SK-N-SH (cell line): ENCODE measurements at regions not wholly inside any gene's neighbourhood (a gene's known extent, or its start where the extent isn't known, plus 50 kb on each side); places are given as distances from the start of the nearest gene placed in this dataset.
A peak's percentile ranks its signal among the peaks of the same experiment; 100 is the strongest.

Source experiments
- CTCF ChIA-PET: fragments of 300-600, 350-600 bp; formaldehyde crosslinking; extraction: SDS; loops from one replicate; lab custom pipeline; 2021; lab: Yijun Ruan, JAX
- POLR2A ChIA-PET: fragments of 350-600 bp; sonication (Branson Sonifier 250); formaldehyde crosslinking; extraction: SDS; loops from one replicate; lab custom pipeline; 2020; ENCODE audit warnings: antibody characterized with exemption, inconsistent platforms; lab: Yijun Ruan, JAX
- DNase-seq: peaks from one replicate; pipeline ENCODE4 v3.0.0; 2012
- H2AFZ ChIP-seq: fragments of 200-600 bp; sonication (generic); 2 replicates; pipeline ENCODE4 v1.8.1; 2016; ENCODE audit warnings: antibody characterized with exemption, mild to moderate bottlenecking, low read depth
- H3F3A ChIP-seq: fragments of 200-600 bp; sonication (generic); replicated peaks from 2 replicates; pipeline ENCODE3; 2016; ENCODE audit warnings: antibody characterized with exemption, mild to moderate bottlenecking; ENCODE audit not compliant: insufficient read depth
- H3K27ac ChIP-seq, 2 experiments: fragments of 200-500 bp in 1 of 2; fragments of 200-600 bp in 1 of 2; sonication (Bioruptor generic) in 1 of 2; sonication (generic), shearing (Covaris generic) in 1 of 2; 2 replicates each; pipeline versions ENCODE4 v1.5.1 to v1.6.1; 2014 to 2016; ENCODE audit warnings: low read depth in 2 of 2, inconsistent platforms in 1 of 2, low read length in 1 of 2, mild to moderate bottlenecking in 1 of 2, mixed read lengths in 1 of 2
- H3K27me3 ChIP-seq: fragments of 200-600 bp; sonication (generic), shearing (Covaris generic); 2 replicates; pipeline ENCODE4 v1.6.1; 2016; ENCODE audit warnings: mixed run types; ENCODE audit not compliant: insufficient read depth
- H3K36me3 ChIP-seq, 2 experiments: fragments of 200-500 bp in 1 of 2; fragments of 200-600 bp in 1 of 2; sonication (Bioruptor generic) in 1 of 2; sonication (generic) in 1 of 2; replicated peaks in 1 of 2; 2 replicates each; pipeline versions ENCODE3 to v1.5.1; 2014 to 2016; ENCODE audit warnings: low read length in 1 of 2, mild to moderate bottlenecking in 1 of 2; ENCODE audit not compliant: insufficient read depth in 2 of 2, control insufficient read depth in 1 of 2
- H3K4me1 ChIP-seq, 2 experiments: fragments of 200-500 bp in 1 of 2; fragments of 200-600 bp in 1 of 2; sonication (Bioruptor generic) in 1 of 2; sonication (generic), shearing (Covaris generic) in 1 of 2; 2 replicates each; pipeline versions ENCODE4 v1.5.1 to v1.6.1; 2014 to 2016; ENCODE audit warnings: low read depth in 1 of 2, low read length in 1 of 2, mixed run types in 1 of 2; ENCODE audit not compliant: insufficient read depth in 2 of 2, control insufficient read depth in 1 of 2
- H3K4me2 ChIP-seq: fragments of 200-600 bp; sonication (generic), shearing (Covaris generic); 2 replicates; pipeline ENCODE4 v1.6.1; 2017; ENCODE audit warnings: mixed run types
- H3K4me3 ChIP-seq, 2 experiments: fragments of 200-500 bp in 1 of 2; fragments of 200-600 bp in 1 of 2; sonication (Bioruptor generic) in 1 of 2; sonication (generic), shearing (Covaris generic) in 1 of 2; 2 replicates each; pipeline versions ENCODE4 v1.5.1 to v1.8.1; 2014 to 2016; ENCODE audit warnings: low read depth in 2 of 2, inconsistent platforms in 1 of 2, low read length in 1 of 2, mild to moderate bottlenecking in 1 of 2, mixed read lengths in 1 of 2, moderate library complexity in 1 of 2
- H3K79me2 ChIP-seq: fragments of 200-600 bp; sonication (generic); 2 replicates; pipeline ENCODE4 v1.8.1; 2017; ENCODE audit warnings: mild to moderate bottlenecking; ENCODE audit not compliant: insufficient read depth
- H3K9ac ChIP-seq: fragments of 200-600 bp; sonication (generic); 2 replicates; pipeline ENCODE4 v1.6.1; 2017; ENCODE audit warnings: mixed run types
- H3K9me2 ChIP-seq: fragments of 200-600 bp; sonication (generic); 2 replicates; pipeline ENCODE4 v1.6.1; 2017; ENCODE audit warnings: mixed run types
- H3K9me3 ChIP-seq: fragments of 200-600 bp; sonication (generic); 2 replicates; pipeline ENCODE4 v1.6.1; 2017; ENCODE audit warnings: mixed run types, mild to moderate bottlenecking, moderate library complexity
- H4K20me1 ChIP-seq: fragments of 200-600 bp; sonication (generic); 2 replicates; pipeline ENCODE4 v1.6.1; 2017; ENCODE audit warnings: mild to moderate bottlenecking, mixed run types; ENCODE audit not compliant: insufficient read depth
- CHD2 ChIP-seq: fragments of 150-350 bp; IDR thresholded peaks from 2 replicates; pipeline ENCODE4 v1.6.1; 2018; ENCODE audit warnings: low read length; ENCODE audit not compliant: partially characterized antibody
- ELF1 ChIP-seq: IDR thresholded peaks from 2 replicates; pipeline ENCODE4 v1.4.0; 2012
- EP300 ChIP-seq, 2 experiments: IDR thresholded peaks; 2 replicates each; pipeline versions ENCODE4 v1.4.0 to v1.6.1; 2012; ENCODE audit warnings: borderline replicate concordance in 1 of 2, low read depth in 1 of 2, low read length in 1 of 2
- EZH2phosphoT487 ChIP-seq: fragments of 200-600 bp; sonication (generic); IDR thresholded peaks from 2 replicates; pipeline ENCODE4 v1.6.1; 2017; ENCODE audit warnings: low read depth, mixed run types, mild to moderate bottlenecking, antibody characterized with exemption, moderate library complexity, borderline replicate concordance
- FOSL2 ChIP-seq: IDR thresholded peaks from 2 replicates; pipeline ENCODE4 v1.4.0; 2012; ENCODE audit warnings: low read depth, mild to moderate bottlenecking, moderate library complexity, borderline replicate concordance
- FOXJ3 ChIP-seq: sonication (generic); formaldehyde crosslinking; IDR thresholded peaks from 2 replicates; pipeline ENCODE4 v1.5.1; 2020; ENCODE audit warnings: mild to moderate bottlenecking, missing genetic modification reagents
- FOXM1 ChIP-seq: IDR thresholded peaks from 2 replicates; pipeline ENCODE4 v1.4.0; 2012; ENCODE audit warnings: low read depth, mild to moderate bottlenecking
- GABPA ChIP-seq: IDR thresholded peaks from 2 replicates; pipeline ENCODE4 v1.4.0; 2012; ENCODE audit warnings: low read depth, mild to moderate bottlenecking
- JUND ChIP-seq: IDR thresholded peaks from 2 replicates; pipeline ENCODE4 v1.4.0; 2012
- NFIC ChIP-seq: IDR thresholded peaks from 2 replicates; pipeline ENCODE4 v1.4.0; 2012; ENCODE audit warnings: borderline replicate concordance
- POLR2AphosphoS5 ChIP-seq: IDR thresholded peaks from 2 replicates; pipeline ENCODE4 v1.6.1; 2012; ENCODE audit warnings: low read depth, low read length
- RCOR1 ChIP-seq: fragments of 150-350 bp; IDR thresholded peaks from 2 replicates; pipeline ENCODE4 v1.6.1; 2017; ENCODE audit warnings: antibody characterized with exemption, low read length
- RFX5 ChIP-seq: IDR thresholded peaks from 2 replicates; pipeline ENCODE4 v1.6.1; 2012; ENCODE audit warnings: mild to moderate bottlenecking, improper control_type of control experiment, low read length
- RXRA ChIP-seq: IDR thresholded peaks from 2 replicates; pipeline ENCODE4 v1.4.0; 2012; ENCODE audit warnings: low read depth, mild to moderate bottlenecking, borderline replicate concordance
- SIN3A ChIP-seq: IDR thresholded peaks from 2 replicates; pipeline ENCODE4 v1.6.1; 2012; ENCODE audit warnings: low read depth, mild to moderate bottlenecking, low read length, moderate library complexity, borderline replicate concordance
- TAF1 ChIP-seq: IDR thresholded peaks from 2 replicates; pipeline ENCODE4 v1.6.1; 2012; ENCODE audit warnings: low read depth, mild to moderate bottlenecking, low read length, moderate library complexity, borderline replicate concordance
- TCF12 ChIP-seq: IDR thresholded peaks from 2 replicates; pipeline ENCODE4 v1.4.0; 2012
- YY1 ChIP-seq: IDR thresholded peaks from 2 replicates; pipeline ENCODE4 v1.4.0; 2012; ENCODE audit warnings: low read depth, mild to moderate bottlenecking
- WGBS: methylation state at CpG from one replicate; pipeline ENCODE4 v1.1.6; 2017; ENCODE audit warnings: low lambda C conversion rate; 5-methylcytosine and 5-hydroxymethylcytosine counted together
- TF ChIP-seq, protein P1 (sequence below): fragments of 150-350 bp; IDR thresholded peaks from 2 replicates; pipeline ENCODE4 v1.6.1; 2017; ENCODE audit warnings: antibody characterized with exemption, low read length, low read depth, borderline replicate concordance
- TF ChIP-seq, protein P2 (sequence below): IDR thresholded peaks from 2 replicates; pipeline ENCODE4; 2012
- TF ChIP-seq, protein P3 (sequence below): fragments of 200-600 bp; sonication (generic); IDR thresholded peaks from 2 replicates; pipeline ENCODE4 v1.6.1; 2017; ENCODE audit warnings: antibody characterized with exemption, mild to moderate bottlenecking, moderate library complexity

DNA sequence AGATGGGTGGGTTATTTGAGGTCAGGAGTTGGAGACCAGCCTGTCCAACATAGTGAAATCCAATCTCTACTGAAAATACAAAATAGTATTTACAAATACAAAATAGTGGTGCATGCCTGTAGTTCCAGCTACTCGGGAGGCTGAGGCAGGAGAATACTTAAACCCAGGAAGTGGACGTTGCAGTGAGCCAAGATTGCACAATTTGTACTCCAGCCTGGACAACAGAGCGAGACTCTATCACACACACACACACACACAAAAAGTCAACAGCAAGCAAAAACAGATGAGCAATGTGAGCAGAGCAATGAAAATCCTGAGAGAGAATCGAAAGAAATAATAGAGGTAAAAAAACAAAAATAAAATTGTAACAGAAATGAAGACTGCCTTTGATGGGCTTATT is 168.8 kb downstream of the PCDH18 start:
- ChIA-PET CTCF (no interaction called here), POLR2A (no interaction called here)
- Histone ChIP-seq H3K27me3 (no peaks in the 10 kb centered on the region), H2AFZ (no peak overlapping the region), H4K20me1 (no peaks in the 10 kb centered on the region), H3K9ac (no peak overlapping the region), H3K27ac (no peak overlapping the region), H3K36me3 (no peaks in the 10 kb centered on the region), H3K4me2 (no peak overlapping the region), H3K9me2 (no peaks in the 10 kb centered on the region), H3K4me3 (no peak overlapping the region), H3F3A (peaks cover 28% of the 10 kb centered on the region), H3K79me2 (no peaks in the 10 kb centered on the region), H3K4me1 (peaks cover 3 to 24% of the 10 kb centered on the region in 2 experiments), H3K9me3 (no peaks in the 10 kb centered on the region)
- TF ChIP-seq YY1 (no peak), POLR2AphosphoS5 (no peak), EZH2phosphoT487 (no peak), RXRA (no peak), FOSL2 (no peak), TAF1 (no peak), EP300 (IDR thresholded peaks at IDR 0.05; ENCODE audit: borderline replicate concordance in 1 of 2, low read depth in 1 of 2, low read length in 1 of 2) (no peak), FOXJ3 (CRISPR knock-in tag) (no peak), FOXM1 (no peak), GABPA (no peak), SIN3A (no peak), ELF1 (no peak), RFX5 (no peak), TCF12 (no peak), CHD2 (no peak)
- TF ChIP-seq, protein P1, sequence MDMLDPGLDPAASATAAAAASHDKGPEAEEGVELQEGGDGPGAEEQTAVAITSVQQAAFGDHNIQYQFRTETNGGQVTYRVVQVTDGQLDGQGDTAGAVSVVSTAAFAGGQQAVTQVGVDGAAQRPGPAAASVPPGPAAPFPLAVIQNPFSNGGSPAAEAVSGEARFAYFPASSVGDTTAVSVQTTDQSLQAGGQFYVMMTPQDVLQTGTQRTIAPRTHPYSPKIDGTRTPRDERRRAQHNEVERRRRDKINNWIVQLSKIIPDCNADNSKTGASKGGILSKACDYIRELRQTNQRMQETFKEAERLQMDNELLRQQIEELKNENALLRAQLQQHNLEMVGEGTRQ = no peak
- no peak for DNase-seq
- 90% methylated on average over 4 of the region's 4 CpGs for WGBS

DNA sequence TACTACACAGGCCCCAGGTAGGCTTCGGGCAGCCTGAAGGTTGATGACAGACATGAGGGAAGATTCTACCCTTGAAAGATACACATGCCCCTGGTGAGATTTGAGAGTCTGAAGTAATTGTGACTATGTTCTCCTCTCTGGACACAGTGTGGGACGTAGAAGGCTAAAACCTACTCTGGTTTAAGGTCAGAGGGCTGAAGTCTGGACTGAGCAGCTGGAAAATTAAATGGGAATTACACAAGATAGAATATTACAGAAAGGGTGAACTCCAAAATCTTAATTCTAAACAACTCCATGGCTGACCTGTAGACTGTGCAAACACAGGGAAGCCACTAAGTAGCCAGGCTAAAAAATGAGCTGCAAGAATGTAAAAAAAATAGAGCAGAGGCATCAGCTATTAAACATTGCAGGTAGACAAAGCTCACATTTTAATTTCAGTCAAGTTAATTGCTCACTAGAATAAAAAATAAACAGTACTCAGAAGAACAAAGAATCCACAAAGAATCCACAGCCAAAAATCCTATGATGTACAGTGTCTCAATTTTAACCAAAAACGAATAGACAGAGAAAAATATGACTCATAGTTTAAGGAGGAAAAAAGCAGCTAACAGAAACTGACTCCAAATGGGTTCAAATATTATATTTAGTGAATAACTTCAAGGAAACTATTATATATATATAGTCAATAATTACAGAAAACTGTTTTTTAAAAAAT is 170.4 kb downstream of the PCDH18 start:
- POLR2A ChIA-PET = no interaction called here
- no peak overlapping the region for H3K4me2 ChIP-seq
- H3F3A ChIP-seq = peaks cover 25% of the 10 kb centered on the region
- peaks cover 3 to 14% of the 10 kb centered on the region in 2 experiments for H3K4me1 ChIP-seq
- DNase-seq = no peak
- H3K9me3 ChIP-seq = no peaks in the 10 kb centered on the region
- H2AFZ ChIP-seq = no peak overlapping the region
- no peak overlapping the region for H3K4me3 ChIP-seq
- H3K27me3 ChIP-seq = no peaks in the 10 kb centered on the region
- H3K9me2 ChIP-seq = no peaks in the 10 kb centered on the region
- no peaks in the 10 kb centered on the region for H3K79me2 ChIP-seq
- CTCF ChIA-PET = interaction anchor here (1.2 kb wide), 1 partner anchor 14 kb away, joined by 3 read pairs; no protein-coding TSS in a partner anchor
- H3K36me3 ChIP-seq = no peaks in the 10 kb centered on the region
- WGBS = 70% methylated on average over 3 of the region's 3 CpGs
- H3K9ac ChIP-seq = no peak overlapping the region
- H3K27ac ChIP-seq = peak overlapping the region in 1 of 2 experiments; percentile 95; a peak in 2 of 4 replicates
- no peaks in the 10 kb centered on the region for H4K20me1 ChIP-seq
- no peak for TF ChIP-seq ELF1
- TF ChIP-seq RCOR1 = no peak
- peak; percentile 47; the same call in 1 of the 2 replicates for TF ChIP-seq TCF12
- TF ChIP-seq JUND = 0 out of 2 replicates have a peak, but pooled peaks have one; percentile 26
- TF ChIP-seq NFIC = 0 out of 2 replicates have a peak, but pooled peaks have one; percentile 5
- TF ChIP-seq, protein P2, sequence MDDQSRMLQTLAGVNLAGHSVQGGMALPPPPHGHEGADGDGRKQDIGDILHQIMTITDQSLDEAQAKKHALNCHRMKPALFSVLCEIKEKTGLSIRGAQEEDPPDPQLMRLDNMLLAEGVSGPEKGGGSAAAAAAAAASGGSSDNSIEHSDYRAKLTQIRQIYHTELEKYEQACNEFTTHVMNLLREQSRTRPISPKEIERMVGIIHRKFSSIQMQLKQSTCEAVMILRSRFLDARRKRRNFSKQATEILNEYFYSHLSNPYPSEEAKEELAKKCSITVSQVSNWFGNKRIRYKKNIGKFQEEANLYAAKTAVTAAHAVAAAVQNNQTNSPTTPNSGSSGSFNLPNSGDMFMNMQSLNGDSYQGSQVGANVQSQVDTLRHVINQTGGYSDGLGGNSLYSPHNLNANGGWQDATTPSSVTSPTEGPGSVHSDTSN = no peak
- no peak for TF ChIP-seq GABPA
- TF ChIP-seq, protein P3, sequence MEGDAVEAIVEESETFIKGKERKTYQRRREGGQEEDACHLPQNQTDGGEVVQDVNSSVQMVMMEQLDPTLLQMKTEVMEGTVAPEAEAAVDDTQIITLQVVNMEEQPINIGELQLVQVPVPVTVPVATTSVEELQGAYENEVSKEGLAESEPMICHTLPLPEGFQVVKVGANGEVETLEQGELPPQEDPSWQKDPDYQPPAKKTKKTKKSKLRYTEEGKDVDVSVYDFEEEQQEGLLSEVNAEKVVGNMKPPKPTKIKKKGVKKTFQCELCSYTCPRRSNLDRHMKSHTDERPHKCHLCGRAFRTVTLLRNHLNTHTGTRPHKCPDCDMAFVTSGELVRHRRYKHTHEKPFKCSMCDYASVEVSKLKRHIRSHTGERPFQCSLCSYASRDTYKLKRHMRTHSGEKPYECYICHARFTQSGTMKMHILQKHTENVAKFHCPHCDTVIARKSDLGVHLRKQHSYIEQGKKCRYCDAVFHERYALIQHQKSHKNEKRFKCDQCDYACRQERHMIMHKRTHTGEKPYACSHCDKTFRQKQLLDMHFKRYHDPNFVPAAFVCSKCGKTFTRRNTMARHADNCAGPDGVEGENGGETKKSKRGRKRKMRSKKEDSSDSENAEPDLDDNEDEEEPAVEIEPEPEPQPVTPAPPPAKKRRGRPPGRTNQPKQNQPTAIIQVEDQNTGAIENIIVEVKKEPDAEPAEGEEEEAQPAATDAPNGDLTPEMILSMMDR = no peak
- peak; percentile 15; the same call in 1 of the 2 replicates for TF ChIP-seq FOSL2
- TF ChIP-seq SIN3A = no peak
- no peak for TF ChIP-seq CHD2
